RWPE2 (cell line): ENCODE measurements at regions not wholly inside any gene's neighbourhood (a gene's known extent, or its start where the extent isn't known, plus 50 kb on each side); places are given as distances from the start of the nearest gene placed in this dataset.
A peak's percentile ranks its signal among the peaks of the same experiment; 100 is the strongest.

Experiments
- ATAC-seq: fragments of 200-7000 bp; cut with Tn5 transposase; 3 replicates; pipeline ENCODE4 v1.9.1; 2021; ENCODE audit warnings: low read depth
- DNase-seq: peaks from one replicate; pipeline ENCODE4 v3.0.0-alpha.2; 2020; ENCODE audit warnings: low spot score
- H3K27ac ChIP-seq: fragments of 450-650 bp; 2 replicates; pipeline ENCODE4 v1.5.1; 2017; ENCODE audit warnings: mild to moderate bottlenecking; ENCODE audit not compliant: poor library complexity, severe bottlenecking
- H3K27me3 ChIP-seq: fragments of 250-450 bp; sonication (Bioruptor Pico); 2 replicates; pipeline ENCODE4 v1.5.1; 2021; ENCODE audit warnings: mild to moderate bottlenecking, moderate library complexity; ENCODE audit not compliant: insufficient read depth, poor library complexity, severe bottlenecking
- H3K36me3 ChIP-seq: fragments of 250-450 bp; sonication (Bioruptor Pico); 2 replicates; pipeline ENCODE4 v1.5.1; 2020; ENCODE audit warnings: low read depth, mild to moderate bottlenecking, moderate library complexity
- H3K4me1 ChIP-seq: fragments of 250-450 bp; sonication (Bioruptor Pico); 2 replicates; pipeline ENCODE4 v1.5.1; 2021; ENCODE audit warnings: mild to moderate bottlenecking, moderate library complexity; ENCODE audit not compliant: insufficient read depth, poor library complexity, severe bottlenecking
- H3K4me3 ChIP-seq: fragments of 250-450 bp; sonication (Bioruptor Pico); 2 replicates; pipeline ENCODE4 v1.5.1; 2021; ENCODE audit warnings: mild to moderate bottlenecking, moderate library complexity; ENCODE audit not compliant: severe bottlenecking
- H3K9me3 ChIP-seq: fragments of 250-450 bp; sonication (Bioruptor Pico); 2 replicates; pipeline ENCODE4 v1.5.1; 2021; ENCODE audit warnings: mild to moderate bottlenecking, moderate library complexity; ENCODE audit not compliant: severe bottlenecking
- TF ChIP-seq, protein P1 (sequence below): fragments of 450-650 bp; IDR thresholded peaks from one replicate; pipeline ENCODE4 v1.5.1; 2017; ENCODE audit warnings: mild to moderate bottlenecking, moderate library complexity; ENCODE audit not compliant: poor library complexity, severe bottlenecking

DNA sequence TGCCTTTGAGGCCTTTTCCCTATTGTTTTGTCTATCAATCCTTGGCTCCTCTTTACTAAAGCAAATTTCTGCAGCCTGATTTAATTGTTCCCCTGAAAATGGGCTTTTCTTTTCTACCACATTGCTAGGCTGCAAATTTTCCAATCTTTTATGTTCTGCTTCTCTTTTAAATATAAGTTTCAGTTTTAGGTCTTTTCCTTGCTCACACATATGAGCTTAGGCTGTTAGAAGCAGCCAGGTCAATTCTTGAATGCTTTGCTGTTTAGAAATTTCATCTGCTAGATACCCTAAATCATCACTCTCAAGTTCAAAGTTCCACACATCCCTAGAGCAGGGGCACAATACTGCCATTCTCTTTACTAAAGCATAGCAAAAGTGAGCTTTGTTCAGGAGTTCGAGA is 159.6 kb downstream of the ARL4A start:
- DNase-seq = no peak
- Histone ChIP-seq H3K9me3 (no peaks in the 10 kb centered on the region), H3K4me3 (no peak overlapping the region), H3K27ac (no peak overlapping the region), H3K27me3 (no peaks in the 10 kb centered on the region), H3K4me1 (no peaks in the 10 kb centered on the region), H3K36me3 (no peaks in the 10 kb centered on the region)
- TF ChIP-seq, protein P1, sequence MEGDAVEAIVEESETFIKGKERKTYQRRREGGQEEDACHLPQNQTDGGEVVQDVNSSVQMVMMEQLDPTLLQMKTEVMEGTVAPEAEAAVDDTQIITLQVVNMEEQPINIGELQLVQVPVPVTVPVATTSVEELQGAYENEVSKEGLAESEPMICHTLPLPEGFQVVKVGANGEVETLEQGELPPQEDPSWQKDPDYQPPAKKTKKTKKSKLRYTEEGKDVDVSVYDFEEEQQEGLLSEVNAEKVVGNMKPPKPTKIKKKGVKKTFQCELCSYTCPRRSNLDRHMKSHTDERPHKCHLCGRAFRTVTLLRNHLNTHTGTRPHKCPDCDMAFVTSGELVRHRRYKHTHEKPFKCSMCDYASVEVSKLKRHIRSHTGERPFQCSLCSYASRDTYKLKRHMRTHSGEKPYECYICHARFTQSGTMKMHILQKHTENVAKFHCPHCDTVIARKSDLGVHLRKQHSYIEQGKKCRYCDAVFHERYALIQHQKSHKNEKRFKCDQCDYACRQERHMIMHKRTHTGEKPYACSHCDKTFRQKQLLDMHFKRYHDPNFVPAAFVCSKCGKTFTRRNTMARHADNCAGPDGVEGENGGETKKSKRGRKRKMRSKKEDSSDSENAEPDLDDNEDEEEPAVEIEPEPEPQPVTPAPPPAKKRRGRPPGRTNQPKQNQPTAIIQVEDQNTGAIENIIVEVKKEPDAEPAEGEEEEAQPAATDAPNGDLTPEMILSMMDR = no peak
- no peak for ATAC-seq

DNA sequence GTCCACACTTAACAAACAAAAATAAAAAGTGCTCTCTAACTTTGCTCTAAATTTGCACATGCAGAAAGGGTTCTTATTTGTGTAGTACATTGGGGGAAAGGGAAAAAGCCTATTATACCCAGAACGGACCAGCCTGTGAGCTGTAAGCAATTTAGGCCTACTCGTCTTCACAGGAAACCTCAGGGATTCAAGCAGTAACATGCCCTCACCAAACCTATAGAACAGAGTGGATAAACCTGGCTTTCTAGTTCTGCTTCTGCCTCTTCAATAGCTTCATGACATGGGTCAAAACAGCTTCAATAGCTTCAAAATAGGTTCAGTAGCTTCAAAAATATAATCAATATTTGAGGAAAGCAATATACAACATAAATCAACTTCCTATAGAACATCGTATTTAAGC is 163.7 kb downstream of the ARL4A start:
- Histone ChIP-seq H3K27ac (no peak overlapping the region), H3K36me3 (no peaks in the 10 kb centered on the region), H3K4me3 (no peak overlapping the region), H3K9me3 (no peaks in the 10 kb centered on the region), H3K27me3 (no peaks in the 10 kb centered on the region), H3K4me1 (no peaks in the 10 kb centered on the region)
- DNase-seq = no peak
- TF ChIP-seq, protein P1 = no peak
- ATAC-seq = peak; percentile 46; the same call in 1 of the 3 replicates

DNA sequence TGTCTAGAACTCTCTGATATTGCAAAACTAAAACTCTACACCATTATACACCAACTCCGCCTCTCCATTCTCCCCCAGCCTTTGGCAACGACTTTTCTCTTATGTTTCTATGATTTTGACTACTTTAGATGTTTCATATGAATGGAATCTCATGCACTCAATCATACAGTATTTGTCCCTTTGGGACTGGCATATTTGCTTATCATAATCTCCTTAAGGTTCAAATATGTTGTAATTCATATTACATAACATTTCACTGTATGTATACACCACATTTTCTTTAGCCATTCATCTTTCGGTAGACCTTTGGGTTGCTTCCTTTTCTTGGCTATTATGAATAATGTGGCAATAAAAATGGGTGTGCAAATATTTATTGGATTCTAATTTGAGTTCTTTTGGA is 164.4 kb downstream of the ARL4A start:
- DNase-seq = no peak
- TF ChIP-seq, protein P1 = no peak
- Histone ChIP-seq H3K36me3 (no peaks in the 10 kb centered on the region), H3K27me3 (no peaks in the 10 kb centered on the region), H3K9me3 (no peaks in the 10 kb centered on the region), H3K27ac (no peak overlapping the region), H3K4me3 (no peak overlapping the region), H3K4me1 (no peaks in the 10 kb centered on the region)
- no peak for ATAC-seq

DNA sequence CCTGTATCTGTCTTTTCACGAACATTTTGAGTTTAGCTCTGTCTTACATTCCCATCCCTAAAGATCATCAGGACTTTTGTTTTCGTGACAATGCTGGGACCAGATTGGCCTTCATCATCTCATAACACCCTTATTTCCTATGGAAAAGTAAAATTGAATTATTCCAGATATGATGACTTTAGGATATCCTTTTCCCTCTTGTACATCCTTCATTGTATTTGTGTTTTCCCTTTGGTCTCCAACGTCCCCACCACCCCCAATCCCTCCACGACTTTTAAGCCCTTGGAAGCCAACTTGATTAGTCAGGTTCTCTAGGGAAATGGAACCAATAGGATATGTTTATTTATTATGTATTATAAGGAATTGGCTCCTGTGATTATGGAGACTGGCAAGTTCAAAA is 167.6 kb downstream of the ARL4A start:
- no peak overlapping the region for H3K4me3 ChIP-seq
- no peak for ATAC-seq
- no peaks in the 10 kb centered on the region for H3K9me3 ChIP-seq
- DNase-seq = no peak
- H3K27me3 ChIP-seq = no peaks in the 10 kb centered on the region
- no peak overlapping the region for H3K27ac ChIP-seq
- no peaks in the 10 kb centered on the region for H3K36me3 ChIP-seq
- no peaks in the 10 kb centered on the region for H3K4me1 ChIP-seq
- TF ChIP-seq, protein P1 = no peak

DNA sequence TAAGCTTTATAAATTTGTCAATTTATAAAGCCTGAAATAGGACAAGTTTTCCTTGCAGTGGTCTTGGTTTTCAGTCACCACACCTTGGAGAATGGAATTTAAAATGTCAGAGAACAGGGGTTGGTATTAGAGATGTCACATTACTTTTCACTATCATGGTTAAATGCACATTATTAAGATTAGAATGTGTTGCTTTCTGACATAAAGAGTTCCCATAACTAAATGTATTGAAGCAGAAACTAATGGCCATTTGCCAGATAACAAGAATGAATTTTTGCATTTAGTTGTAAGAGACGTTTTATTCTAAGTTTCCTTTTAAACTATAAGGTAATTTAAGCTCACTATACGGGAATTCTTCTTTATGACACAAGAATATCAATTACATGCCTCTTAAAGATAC is 172.3 kb downstream of the ARL4A start:
- ATAC-seq (no peak), DNase-seq (no peak)
- Histone ChIP-seq H3K27ac (no peak overlapping the region), H3K36me3 (no peaks in the 10 kb centered on the region), H3K27me3 (no peaks in the 10 kb centered on the region), H3K4me1 (no peaks in the 10 kb centered on the region), H3K9me3 (no peaks in the 10 kb centered on the region), H3K4me3 (no peak overlapping the region)
- TF ChIP-seq, protein P1 = no peak
